OCI-LY1 (cell line): ENCODE measurements at regions not wholly inside any gene's neighbourhood (a gene's known extent, or its start where the extent isn't known, plus 50 kb on each side); places are given as distances from the start of the nearest gene placed in this dataset.

Experiments used
- EZH2 ChIP-seq: fragments of 200-600 bp; sonication (generic), shearing (Covaris generic); IDR thresholded peaks from 2 replicates; pipeline ENCODE4 v1.8.0; 2017; ENCODE audit warnings: borderline replicate concordance, mixed run types, mild to moderate bottlenecking, antibody characterized with exemption, low read length, moderate library complexity, mixed read lengths
- TF ChIP-seq, protein P1 (sequence below): fragments of 200-600 bp; sonication (generic), shearing (Covaris generic); IDR thresholded peaks from 2 replicates; pipeline ENCODE4 v1.5.1; 2017; ENCODE audit warnings: mild to moderate bottlenecking, antibody characterized with exemption, low read length, moderate library complexity, mixed read lengths

GRCh38 chr14:97441740-97442362, 644.7 kb downstream of the VRK1 start:
- TF ChIP-seq, protein P1, sequence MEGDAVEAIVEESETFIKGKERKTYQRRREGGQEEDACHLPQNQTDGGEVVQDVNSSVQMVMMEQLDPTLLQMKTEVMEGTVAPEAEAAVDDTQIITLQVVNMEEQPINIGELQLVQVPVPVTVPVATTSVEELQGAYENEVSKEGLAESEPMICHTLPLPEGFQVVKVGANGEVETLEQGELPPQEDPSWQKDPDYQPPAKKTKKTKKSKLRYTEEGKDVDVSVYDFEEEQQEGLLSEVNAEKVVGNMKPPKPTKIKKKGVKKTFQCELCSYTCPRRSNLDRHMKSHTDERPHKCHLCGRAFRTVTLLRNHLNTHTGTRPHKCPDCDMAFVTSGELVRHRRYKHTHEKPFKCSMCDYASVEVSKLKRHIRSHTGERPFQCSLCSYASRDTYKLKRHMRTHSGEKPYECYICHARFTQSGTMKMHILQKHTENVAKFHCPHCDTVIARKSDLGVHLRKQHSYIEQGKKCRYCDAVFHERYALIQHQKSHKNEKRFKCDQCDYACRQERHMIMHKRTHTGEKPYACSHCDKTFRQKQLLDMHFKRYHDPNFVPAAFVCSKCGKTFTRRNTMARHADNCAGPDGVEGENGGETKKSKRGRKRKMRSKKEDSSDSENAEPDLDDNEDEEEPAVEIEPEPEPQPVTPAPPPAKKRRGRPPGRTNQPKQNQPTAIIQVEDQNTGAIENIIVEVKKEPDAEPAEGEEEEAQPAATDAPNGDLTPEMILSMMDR, result no peak
- no peak for TF ChIP-seq EZH2
